Right atrium auricular region (tissue), 2 donors: ENCODE measurements at regions not wholly inside any gene's neighbourhood (a gene's known extent, or its start where the extent isn't known, plus 50 kb on each side); places are given as distances from the start of the nearest gene placed in this dataset.

Experiments used
- DNase-seq: peaks from one replicate; pipeline ENCODE4 v3.0.0-alpha.2; 2019; ENCODE audit warnings: low spot score
- H3K27ac ChIP-seq, 2 donors: fragments of 200-600 bp; sonication (generic); 1 replicate in 1 of 2; 2 replicates in 1 of 2; pipeline ENCODE4 v1.5.1; 2016 to 2019
- H3K27me3 ChIP-seq, 2 donors: fragments of 200-600 bp; sonication (generic); one replicate each; pipeline versions ENCODE4 v1.5.1 to v1.6.0; 2017 to 2019
- H3K36me3 ChIP-seq: fragments of 200-600 bp; sonication (generic); one replicate; pipeline ENCODE4 v1.5.1; 2016
- H3K4me1 ChIP-seq, 2 donors: fragments of 200-600 bp; sonication (generic); one replicate each; pipeline versions ENCODE4 v1.5.1 to v1.6.0; 2017 to 2019
- H3K4me3 ChIP-seq, 2 donors: fragments of 200-600 bp; sonication (generic); 1 replicate in 1 of 2; 2 replicates in 1 of 2; pipeline ENCODE4 v1.5.1; 2017 to 2019; ENCODE audit warnings: mild to moderate bottlenecking in 1 of 2, moderate library complexity in 1 of 2
- H3K9me3 ChIP-seq, 2 donors: fragments of 200-600 bp; sonication (generic); one replicate each; pipeline ENCODE4 v1.5.1; 2019
- CTCF ChIP-seq, 2 donors: fragments of 200-600 bp; sonication (generic); IDR thresholded peaks; one replicate each; pipeline ENCODE4 v1.5.1; 2019; ENCODE audit warnings: antibody characterized with exemption in 2 of 2

DNA sequence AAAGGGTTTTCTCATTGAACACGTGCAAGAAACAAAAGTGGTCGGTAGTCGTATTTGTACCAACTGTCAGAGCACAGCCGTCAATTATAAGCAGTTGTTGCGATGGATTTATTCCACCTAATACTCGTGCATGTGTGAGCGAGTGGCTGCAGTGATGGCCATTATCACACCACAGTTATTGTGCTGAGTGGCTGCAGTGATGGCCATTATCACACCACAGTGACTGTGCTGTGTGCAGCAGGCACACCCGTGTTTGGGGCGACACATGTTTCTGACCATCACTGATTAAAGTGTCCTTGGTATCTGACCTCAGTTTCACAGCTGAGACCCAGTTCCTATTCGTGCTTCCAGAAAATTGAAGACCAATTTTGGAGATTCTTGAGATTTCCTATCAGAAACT, 142.9 kb upstream of the PFKP start:
- H3K36me3 ChIP-seq = no peaks in the 10 kb centered on the region
- H3K9me3 ChIP-seq = no peaks in the 10 kb centered on the region
- no peak overlapping the region for H3K4me3 ChIP-seq
- no peak overlapping the region for H3K27ac ChIP-seq
- TF ChIP-seq CTCF (IDR thresholded peaks at IDR 0.05) = no peak
- H3K4me1 ChIP-seq = peaks cover 0 to 6% of the 10 kb centered on the region in 2 donors
- H3K27me3 ChIP-seq = no peaks in the 10 kb centered on the region
- no peak for DNase-seq

GRCh38 chr10:2921956-2922680, 145.2 kb upstream of the PFKP start:
- Histone ChIP-seq H3K36me3 (no peaks in the 10 kb centered on the region), H3K27me3 (no peaks in the 10 kb centered on the region), H3K9me3 (no peaks in the 10 kb centered on the region), H3K4me1 (peaks cover 0 to 6% of the 10 kb centered on the region in 2 donors), H3K27ac (no peak overlapping the region), H3K4me3 (no peak overlapping the region)
- no peak for DNase-seq
- TF ChIP-seq CTCF (IDR thresholded peaks at IDR 0.05) = no peak

DNA sequence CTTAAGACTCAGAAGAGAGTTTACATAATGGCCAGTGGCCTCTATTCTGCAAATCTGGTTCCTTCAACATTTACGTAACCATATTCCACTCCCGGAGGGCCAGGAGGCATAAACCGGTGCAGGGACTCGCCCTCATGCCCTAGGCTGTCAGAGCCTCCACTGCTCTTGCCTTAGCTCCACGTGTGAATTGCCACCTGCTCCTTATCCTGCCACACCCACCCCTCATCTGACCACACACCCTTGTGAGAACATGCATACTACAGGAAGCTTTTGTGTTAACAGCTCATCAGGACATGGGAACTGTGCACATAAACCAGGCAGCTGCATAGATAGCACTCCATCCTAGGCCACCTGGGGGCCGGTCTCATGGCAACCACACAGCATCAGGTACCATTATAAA, 146.7 kb upstream of the PFKP start:
- H3K4me3 ChIP-seq = no peak overlapping the region
- H3K27me3 ChIP-seq = no peaks in the 10 kb centered on the region
- no peak for DNase-seq
- peaks cover 0 to 2% of the 10 kb centered on the region in 2 donors for H3K4me1 ChIP-seq
- no peak for TF ChIP-seq CTCF (IDR thresholded peaks at IDR 0.05)
- no peak overlapping the region for H3K27ac ChIP-seq
- H3K36me3 ChIP-seq = no peaks in the 10 kb centered on the region
- H3K9me3 ChIP-seq = no peaks in the 10 kb centered on the region

GRCh38 chr10:2920168-2920567, 147.2 kb upstream of the PFKP start:
- Histone ChIP-seq H3K9me3 (no peaks in the 10 kb centered on the region), H3K27me3 (no peaks in the 10 kb centered on the region), H3K36me3 (no peaks in the 10 kb centered on the region), H3K27ac (no peak overlapping the region), H3K4me3 (no peak overlapping the region), H3K4me1 (no peaks in the 10 kb centered on the region)
- TF ChIP-seq CTCF (IDR thresholded peaks at IDR 0.05) = no peak
- no peak for DNase-seq

- Histone ChIP-seq H3K4me1 (no peaks in the 10 kb centered on the region), H3K36me3 (no peaks in the 10 kb centered on the region), H3K4me3 (no peak overlapping the region), H3K27ac (no peak overlapping the region), H3K9me3 (no peaks in the 10 kb centered on the region), H3K27me3 (no peaks in the 10 kb centered on the region)
- DNase-seq = no peak
- TF ChIP-seq CTCF (IDR thresholded peaks at IDR 0.05) = no peak
Measured at GRCh38 chr10:2919016-2919415, 148.3 kb upstream of the PFKP start.

GRCh38 chr10:2918489-2918888, 148.9 kb upstream of the PFKP start:
- Histone ChIP-seq H3K4me3 (no peak overlapping the region), H3K9me3 (no peaks in the 10 kb centered on the region), H3K27ac (no peak overlapping the region), H3K36me3 (no peaks in the 10 kb centered on the region), H3K27me3 (no peaks in the 10 kb centered on the region), H3K4me1 (no peaks in the 10 kb centered on the region)
- no peak for DNase-seq
- TF ChIP-seq CTCF (IDR thresholded peaks at IDR 0.05) = no peak
